ENCODE measurements at regions not wholly inside any gene's neighbourhood (a gene's known extent, or its start where the extent isn't known, plus 50 kb on each side); places are given as distances from the start of the nearest gene placed in this dataset.

GRCh38 chr12:124425667-124426066, 130.8 kb downstream of the RFLNA start:
- no peak for DNase-seq

DNA sequence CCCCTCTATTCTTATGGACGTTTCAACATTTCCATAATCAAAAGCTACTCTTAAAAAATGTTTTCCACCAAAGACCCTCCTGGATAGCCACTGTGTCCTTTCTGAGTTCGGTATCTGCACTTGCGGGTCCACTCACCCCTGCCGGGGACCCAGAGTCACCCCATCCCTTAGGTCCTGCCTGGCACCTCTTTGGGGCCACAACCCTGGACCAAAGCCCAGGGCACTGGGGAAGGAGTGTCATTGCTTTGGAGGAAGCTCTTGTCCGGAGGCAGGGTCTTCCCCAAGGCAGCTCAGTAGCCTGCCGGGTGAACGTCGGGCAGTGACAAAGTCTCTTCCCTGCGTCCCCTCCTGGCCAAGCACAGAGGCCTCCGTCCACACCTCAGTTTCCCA, 129.6 kb downstream of the RFLNA start:
- no peak for DNase-seq

DNA sequence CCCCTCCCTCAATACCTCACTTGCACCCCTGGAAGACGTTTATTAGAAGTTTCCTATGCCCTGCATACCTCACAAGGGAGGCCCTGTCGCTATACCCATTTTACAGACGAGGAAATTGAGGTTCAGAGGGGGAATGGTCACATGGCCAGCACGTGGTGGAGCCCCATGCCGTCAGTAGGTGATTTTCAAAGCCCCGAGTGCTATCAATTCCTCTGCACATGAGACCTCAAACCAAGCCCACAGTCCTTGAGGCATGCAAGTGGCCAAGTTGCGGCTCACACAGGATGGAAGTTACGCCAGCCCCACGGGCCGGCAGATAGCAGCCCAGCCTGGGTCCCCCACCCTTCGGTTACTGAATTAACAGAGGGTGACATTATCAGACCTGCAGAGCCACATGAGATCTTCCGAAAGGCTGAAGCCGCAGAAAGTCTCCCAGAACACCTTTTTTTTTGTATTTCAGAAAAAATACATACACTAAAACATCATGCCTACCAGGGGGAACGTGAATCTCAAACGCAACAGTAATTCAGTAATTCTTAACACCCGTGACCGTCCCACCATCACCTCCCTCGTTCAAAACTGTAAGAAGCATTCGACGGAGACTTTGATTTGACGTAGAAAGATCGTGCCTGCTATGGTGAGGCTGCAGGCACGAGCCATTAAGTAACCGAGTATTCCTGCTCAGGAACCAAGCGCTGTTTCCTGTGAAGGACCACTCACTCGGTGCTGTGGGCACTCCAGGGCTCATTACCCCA, 129.0 kb downstream of the RFLNA start:
- no peak for DNase-seq

DNA sequence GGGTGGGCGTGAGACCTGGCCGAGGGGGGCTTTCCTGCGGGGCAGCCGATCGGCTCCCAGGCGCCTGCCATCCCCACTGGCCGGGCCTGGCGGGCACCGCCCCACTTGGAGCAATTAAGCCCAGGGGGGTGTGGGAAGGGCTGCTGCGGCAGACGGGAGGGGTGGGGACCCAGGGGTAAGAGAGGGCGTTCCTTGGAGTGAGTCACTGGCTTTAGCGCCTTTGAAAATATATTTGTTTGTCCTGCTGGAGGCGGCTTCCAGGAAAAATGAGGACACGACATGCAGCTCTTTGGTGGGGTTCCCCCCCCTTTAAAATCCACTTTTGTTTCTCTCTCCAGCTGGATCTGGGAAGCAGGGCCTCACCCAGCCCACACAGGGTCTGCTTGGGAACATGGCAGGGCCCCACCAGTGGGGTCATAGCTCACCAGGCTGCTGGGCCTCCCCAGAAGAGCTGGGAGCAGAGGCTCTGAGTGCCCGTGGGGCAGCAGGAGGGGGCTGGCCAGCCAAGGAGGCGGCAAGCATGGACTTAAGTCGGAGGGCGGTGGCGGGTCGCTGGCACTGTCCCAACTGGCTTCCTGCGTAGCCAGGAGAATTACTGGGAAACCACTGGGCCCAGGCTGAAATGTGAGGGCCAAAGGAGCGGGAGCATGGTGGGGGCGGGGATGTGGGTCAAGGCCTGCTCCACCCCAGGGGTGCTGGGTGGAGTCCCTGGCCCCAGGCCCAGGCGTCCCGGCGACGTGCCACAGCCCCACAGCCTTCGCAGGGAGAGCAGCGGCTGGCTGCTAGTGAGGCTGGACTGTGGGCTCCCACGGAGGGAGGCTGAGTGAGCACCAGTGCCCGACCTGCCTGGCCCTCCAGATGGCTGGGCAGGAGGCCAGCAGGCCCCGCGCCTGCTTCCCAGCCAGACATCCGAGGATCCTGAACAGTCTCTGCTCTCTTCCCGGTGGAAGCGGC, 128.0 kb downstream of the RFLNA start:
- no peak for DNase-seq

DNA sequence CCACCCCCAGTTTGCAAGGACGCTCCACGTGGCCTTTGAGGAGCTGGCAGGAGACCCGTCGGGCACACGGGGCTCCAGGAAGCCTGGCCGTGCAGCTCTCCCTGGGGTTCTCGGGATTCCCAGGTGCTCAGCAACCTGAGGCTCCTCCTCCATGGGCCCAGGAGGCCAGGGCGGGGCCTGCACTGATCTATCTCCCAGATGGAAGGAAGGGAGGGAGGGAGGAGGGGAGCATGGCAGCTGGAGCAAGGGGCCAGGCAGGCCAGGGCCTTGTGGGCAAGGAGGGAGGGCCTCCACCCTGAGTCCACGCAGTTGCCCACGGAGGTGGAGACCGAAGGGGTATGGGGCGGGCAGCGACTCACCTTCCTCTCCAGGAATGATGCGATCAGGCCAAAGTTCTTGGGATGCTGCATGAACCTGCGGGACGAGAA, 127.3 kb downstream of the RFLNA start:
- no peak for DNase-seq

- no peak for DNase-seq
Measured at GRCh38 chr12:124420996-124421674, 126.2 kb downstream of the RFLNA start.

GRCh38 chr12:124420041-124420995, 125.4 kb downstream of the RFLNA start:
- DNase-seq = no peak

DNA sequence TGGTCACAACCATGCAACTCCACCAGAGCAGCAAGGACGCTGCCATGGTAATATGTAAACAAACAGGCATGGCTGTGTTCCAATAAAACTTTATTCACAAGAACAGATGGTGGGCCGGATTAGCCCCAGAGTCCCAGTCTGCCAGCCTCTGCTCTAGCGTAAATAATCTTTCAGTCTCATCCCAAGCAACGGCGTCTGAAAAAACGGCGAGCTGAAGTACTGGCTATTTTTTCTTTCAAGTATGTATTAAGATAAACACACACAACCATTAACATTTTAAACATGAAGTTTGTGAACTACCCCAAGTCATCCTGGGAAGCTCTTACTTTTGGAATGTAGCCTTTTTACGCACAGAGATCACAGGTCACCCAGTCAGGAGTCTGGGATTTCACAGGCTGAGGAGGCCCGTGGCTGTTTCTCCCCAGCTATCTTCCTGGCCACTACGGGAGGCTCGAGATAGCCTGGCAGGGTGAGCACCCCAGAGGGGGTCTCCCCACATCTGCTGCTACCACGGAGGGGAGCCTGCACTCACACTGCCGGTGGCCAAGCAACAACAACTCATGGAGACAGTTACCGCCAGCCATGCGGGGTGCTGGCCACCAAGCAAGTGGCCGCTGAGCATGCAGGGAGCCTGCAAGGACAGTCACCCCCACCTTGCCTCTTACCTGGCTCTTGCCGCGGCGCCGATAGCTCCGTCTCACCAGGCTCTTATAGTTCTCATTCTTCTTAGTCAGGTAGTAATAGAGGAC, 124.6 kb downstream of the RFLNA start:
- no peak for DNase-seq

DNA sequence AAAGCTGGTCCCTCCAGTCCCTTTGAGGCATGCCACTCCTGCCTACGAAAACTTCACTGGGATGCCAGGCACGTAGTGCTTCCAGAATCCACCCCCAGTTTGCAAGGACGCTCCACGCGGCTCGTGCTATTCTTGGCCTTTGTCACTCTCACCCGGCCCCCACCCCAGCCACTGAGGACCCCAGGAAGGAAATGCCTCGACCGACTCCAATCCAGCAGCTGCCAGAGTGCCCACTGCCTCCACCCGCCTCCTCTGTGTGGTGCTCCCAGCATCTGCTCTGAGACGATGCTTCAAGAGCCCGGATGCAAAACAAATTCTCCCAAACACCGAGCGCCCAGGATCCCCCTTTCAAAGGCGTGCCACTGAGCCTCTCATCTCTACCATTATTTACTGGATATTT, 123.9 kb downstream of the RFLNA start:
- no peak for DNase-seq

DNA sequence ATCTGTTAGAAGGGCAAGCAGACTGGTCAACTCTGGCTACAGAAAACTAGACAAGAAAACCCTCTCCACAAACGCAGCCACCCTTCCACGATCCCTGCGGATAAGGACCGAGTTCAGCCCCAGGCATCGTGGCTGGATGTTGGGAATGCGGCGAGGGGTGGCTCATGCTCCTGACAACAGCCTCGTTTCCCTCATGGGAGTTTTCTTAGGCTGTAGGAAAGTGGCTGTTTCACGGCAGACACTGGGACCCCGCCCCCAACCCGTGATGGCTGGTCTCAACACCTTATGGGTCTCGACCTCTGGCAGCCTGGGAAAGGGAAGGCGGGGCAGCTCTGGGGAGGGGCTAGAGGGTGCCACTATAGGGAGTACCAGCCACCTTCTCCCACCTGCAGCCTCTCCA, 123.3 kb downstream of the RFLNA start:
- no peak for DNase-seq

DNA sequence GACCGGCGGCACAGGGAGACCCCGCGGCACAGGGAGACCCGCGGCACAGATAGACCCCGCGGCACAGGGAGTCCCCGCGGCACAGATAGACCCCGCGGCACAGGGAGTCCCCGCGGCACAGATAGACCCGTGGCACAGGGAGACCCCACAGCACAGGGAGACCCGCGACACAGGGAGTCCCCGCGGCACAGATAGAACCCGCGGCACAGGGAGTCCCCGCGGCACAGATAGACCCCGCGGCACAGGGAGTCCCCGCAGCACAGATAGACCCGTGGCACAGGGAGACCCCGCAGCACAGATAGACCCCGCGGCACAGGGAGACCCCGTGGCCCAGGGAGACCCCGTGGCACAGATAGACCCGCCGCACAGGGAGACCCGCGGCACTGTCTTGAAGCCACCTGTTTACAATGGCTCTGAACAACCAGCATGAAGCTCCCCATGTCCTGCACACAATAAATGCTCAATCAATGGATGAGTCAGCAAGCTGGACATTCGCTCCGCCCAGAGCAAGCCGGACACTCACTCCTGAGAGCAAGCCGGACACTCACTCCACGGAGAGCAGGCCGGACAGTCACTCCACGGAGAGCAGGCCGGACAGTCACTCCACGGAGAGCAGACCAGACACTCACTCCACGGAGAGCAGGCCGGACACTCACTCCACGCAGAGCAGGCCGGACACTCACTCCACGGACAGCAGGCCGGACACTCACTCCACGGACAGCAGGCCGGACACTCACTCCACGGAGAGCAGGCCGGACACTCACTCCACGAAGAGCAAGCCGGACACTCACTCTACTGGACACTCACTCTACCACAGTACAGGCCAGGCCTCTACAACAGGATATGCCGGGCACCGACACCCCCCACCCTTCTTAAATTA, 121.9 kb downstream of the RFLNA start:
- DNase-seq = no peak

GRCh38 chr12:124415064-124415463, 120.2 kb downstream of the RFLNA start:
- no peak for DNase-seq

- DNase-seq = no peak
Measured at GRCh38 chr12:124413915-124414314, 119.0 kb downstream of the RFLNA start.

DNA sequence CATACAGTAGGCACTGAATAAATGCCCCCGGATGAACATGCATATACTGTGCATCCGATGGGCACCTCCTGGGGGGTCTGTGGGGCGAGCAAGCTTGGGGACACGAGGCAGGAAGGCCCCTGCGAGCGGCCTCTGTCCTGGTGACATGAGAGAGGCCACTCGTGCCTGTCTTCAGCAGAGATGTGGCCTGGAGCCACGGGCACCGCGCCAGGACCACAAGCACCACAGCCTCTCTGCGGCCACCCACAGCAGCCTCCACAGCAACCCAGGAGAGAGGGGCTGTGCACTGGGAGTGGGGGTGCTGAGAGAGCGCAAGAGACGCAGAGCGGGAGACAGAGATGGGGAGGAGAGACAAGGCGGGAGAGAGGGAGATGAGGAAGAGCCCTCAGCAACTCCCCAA, 118.5 kb downstream of the RFLNA start:
- no peak for DNase-seq

- DNase-seq = no peak
Measured at GRCh38 chr12:124412646-124413015, 117.7 kb downstream of the RFLNA start.

DNA sequence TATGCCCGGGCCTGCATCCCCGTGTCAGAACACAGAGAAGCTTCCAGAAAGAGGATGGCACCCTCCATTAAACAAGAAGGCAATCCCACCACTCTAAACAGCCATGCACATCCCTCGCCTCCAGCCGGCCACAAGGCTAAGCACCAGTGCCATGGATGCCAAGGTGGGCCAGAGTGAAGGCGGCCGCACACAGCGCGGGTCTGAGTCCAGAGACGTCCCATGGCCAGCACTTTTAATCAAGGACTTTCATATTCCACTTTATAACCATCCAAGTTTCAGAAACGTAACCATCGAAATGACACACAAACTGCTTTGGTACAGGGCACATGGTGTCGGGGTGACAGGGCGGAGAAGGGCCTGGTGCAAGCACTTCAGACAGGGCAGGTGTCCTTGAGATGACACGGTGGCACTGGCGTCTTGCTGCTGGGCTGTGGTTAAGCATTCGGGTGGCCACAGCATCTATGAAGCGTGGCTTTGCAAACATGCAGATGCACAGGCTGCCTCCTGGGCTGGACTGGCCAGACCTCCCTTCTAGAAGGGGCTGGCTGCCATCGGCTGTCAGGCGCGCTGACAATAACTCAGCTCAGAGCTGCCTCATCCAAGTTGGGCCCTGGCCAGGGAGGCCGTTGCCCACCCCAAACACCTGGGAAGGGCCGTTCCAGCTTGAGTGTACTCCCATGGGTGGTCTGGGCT, 117.2 kb downstream of the RFLNA start:
- no peak for DNase-seq

DNA sequence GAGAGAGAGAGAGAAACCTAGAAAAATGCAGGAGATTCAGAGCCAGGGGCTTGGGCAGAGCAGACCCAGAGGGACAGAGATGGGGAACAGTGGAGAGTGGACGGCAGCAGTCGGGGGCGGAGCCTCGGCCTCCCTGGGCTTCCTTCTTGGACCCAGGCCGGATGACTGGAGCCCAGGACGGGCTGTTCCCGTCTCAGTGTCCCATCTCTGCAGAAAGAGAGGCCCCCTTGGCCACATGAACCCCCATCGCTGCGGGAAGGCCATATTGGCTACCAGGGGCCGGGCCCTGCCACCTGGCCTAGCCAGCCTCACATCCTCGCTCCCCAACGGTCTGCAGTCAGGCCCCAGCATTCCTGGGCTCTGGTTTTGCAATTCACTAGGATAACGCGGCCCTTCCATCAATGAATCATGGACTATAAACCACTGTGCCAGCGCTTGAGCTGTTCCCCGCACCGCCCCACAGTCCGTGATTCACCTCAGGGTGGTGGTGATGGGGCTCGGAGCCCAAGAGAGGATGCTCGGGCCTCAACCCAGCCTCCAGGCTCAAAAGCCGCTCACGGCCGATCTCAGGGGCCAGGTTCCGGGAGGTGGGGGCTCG, 116.5 kb downstream of the RFLNA start:
- no peak for DNase-seq

GRCh38 chr12:124410354-124411175, 115.7 kb downstream of the RFLNA start:
- no peak for DNase-seq
